Psoas muscle (tissue), 7 donors: ENCODE measurements at regions not wholly inside any gene's neighbourhood (a gene's known extent, or its start where the extent isn't known, plus 50 kb on each side); places are given as distances from the start of the nearest gene placed in this dataset.

Experiments
- ATAC-seq, 4 donors: fragments of 200-7000 bp; cut with Tn5 transposase; one replicate each; pipeline ENCODE4 v1.9.1; 2020; ENCODE audit warnings: moderate library complexity in 3 of 4, mild to moderate bottlenecking in 2 of 4
- DNase-seq, 2 donors: peaks; one replicate each; pipeline ENCODE4 v3.0.0-alpha.2; 2020
- H3K27ac ChIP-seq: fragments of 200-600 bp; one replicate; pipeline ENCODE4 v1.8.0; 2022
- H3K27me3 ChIP-seq, 3 donors: fragments of 200-600 bp in 1 of 3; one replicate each; pipeline versions ENCODE4 v1.6.1 to v1.8.0; 2013 to 2022; ENCODE audit warnings: low read length in 2 of 3, mild to moderate bottlenecking in 2 of 3, moderate library complexity in 1 of 3; ENCODE audit not compliant: insufficient read depth in 3 of 3
- H3K36me3 ChIP-seq, 2 donors: fragments of 200-600 bp in 1 of 2; one replicate each; pipeline versions ENCODE4 v1.6.1 to v1.8.0; 2013 to 2022; ENCODE audit warnings: low read depth in 1 of 2, mild to moderate bottlenecking in 1 of 2, moderate library complexity in 1 of 2; ENCODE audit not compliant: insufficient read depth in 1 of 2
- H3K4me1 ChIP-seq: fragments of 200-600 bp; one replicate; pipeline ENCODE4 v1.8.0; 2022
- H3K4me3 ChIP-seq: fragments of 200-600 bp; one replicate; pipeline ENCODE4 v1.8.0; 2022; ENCODE audit warnings: mild to moderate bottlenecking
- H3K9me3 ChIP-seq: fragments of 200-600 bp; one replicate; pipeline ENCODE4 v1.8.0; 2022
- WGBS, 3 donors: extraction: QIAGEN DNeasy Blood & Tissue Kit; methylation state at CpG; one replicate each; pipeline versions ENCODE4 v1.1.6 to v1.1.7; 2013; 5-methylcytosine and 5-hydroxymethylcytosine counted together
- intact Hi-C, 2 donors: fragments of 100-400 bp; cut with DNase I; formaldehyde crosslinking; loops; one replicate each; pipeline versions ENCODE4 v1.11.0 to v1.14.2; 2022
- TF ChIP-seq, protein P1 (sequence below): fragments of 200-600 bp; IDR thresholded peaks from one replicate; pipeline ENCODE4 v1.8.0; 2022; ENCODE audit warnings: antibody characterized with exemption
- donor health status: healthy with polysubstance abuse.
- donor health status: DM: no; HTN: no; CAD: no; lungs with moderate emphysema.
- donor health status: Bipolar disorder and iron deficiency.
- donor health status: healthy.
- donor health status: DM: yes; HTN: yes; CAD: no.
- donor health status: DM: no; HTN: no; CAD: no.
- donor health status: DM: yes; HTN: yes; CAD: no.

DNA sequence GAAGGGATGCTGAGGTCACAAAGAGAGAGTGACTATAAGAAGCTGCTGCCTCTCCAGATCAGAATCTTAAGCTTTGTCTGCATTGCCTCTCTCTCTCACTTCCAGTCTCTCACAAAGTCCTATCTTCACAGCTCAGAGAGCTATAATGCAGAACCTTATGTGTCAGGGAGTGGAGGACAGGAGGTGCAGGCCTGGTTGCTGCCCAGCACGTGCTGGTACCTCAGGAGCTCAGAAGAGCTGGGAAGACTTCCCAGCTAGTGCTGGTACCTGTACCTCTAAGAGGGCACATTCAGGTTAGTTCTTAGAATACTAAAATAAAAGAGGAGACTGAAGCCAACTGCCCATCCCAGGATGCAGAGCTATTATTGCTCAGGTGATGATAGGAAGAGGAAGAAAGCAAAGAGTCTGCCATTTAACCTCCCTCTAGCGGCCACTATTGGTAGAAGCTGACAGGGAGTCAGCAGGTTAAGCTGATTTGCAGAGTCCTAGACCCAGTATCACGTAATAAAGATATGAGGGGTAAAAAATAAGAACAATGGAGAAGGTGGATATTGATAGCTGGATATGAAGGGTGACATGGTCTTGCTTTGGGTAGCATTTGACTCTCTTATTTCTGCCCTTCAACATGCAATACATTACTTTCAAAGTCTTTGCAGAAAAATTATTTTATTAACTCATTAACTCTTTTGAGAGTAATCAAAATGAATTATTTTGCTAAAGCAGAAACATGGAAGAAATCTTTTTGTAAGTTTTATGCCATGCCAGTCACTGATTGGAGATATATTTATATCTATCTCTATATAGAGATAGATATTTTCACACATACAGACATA, 138.1 kb upstream of the HMCN1 start:
- intact Hi-C loops: loop anchor here in 1 of 2 donors (5.0 kb wide), 1 partner anchor 279 kb away; the partner anchor contains the start of gene IVNS1ABP
- no peak overlapping the region for H3K27ac ChIP-seq
- WGBS, 3 donors: 51 to 58% (median 54%) methylated on average over 3 of the region's 3 CpGs
- no peak overlapping the region for H3K4me3 ChIP-seq
- ATAC-seq (peak in 2 of 4 donors; percentile 37 to 53), DNase-seq (no peak)
- TF ChIP-seq, protein P1, sequence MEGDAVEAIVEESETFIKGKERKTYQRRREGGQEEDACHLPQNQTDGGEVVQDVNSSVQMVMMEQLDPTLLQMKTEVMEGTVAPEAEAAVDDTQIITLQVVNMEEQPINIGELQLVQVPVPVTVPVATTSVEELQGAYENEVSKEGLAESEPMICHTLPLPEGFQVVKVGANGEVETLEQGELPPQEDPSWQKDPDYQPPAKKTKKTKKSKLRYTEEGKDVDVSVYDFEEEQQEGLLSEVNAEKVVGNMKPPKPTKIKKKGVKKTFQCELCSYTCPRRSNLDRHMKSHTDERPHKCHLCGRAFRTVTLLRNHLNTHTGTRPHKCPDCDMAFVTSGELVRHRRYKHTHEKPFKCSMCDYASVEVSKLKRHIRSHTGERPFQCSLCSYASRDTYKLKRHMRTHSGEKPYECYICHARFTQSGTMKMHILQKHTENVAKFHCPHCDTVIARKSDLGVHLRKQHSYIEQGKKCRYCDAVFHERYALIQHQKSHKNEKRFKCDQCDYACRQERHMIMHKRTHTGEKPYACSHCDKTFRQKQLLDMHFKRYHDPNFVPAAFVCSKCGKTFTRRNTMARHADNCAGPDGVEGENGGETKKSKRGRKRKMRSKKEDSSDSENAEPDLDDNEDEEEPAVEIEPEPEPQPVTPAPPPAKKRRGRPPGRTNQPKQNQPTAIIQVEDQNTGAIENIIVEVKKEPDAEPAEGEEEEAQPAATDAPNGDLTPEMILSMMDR: peak; percentile 49
- H3K36me3 ChIP-seq: no peaks in the 10 kb centered on the region
- H3K27me3 ChIP-seq: no peaks in the 10 kb centered on the region
- H3K4me1 ChIP-seq: no peaks in the 10 kb centered on the region
- H3K9me3 ChIP-seq: no peaks in the 10 kb centered on the region

DNA sequence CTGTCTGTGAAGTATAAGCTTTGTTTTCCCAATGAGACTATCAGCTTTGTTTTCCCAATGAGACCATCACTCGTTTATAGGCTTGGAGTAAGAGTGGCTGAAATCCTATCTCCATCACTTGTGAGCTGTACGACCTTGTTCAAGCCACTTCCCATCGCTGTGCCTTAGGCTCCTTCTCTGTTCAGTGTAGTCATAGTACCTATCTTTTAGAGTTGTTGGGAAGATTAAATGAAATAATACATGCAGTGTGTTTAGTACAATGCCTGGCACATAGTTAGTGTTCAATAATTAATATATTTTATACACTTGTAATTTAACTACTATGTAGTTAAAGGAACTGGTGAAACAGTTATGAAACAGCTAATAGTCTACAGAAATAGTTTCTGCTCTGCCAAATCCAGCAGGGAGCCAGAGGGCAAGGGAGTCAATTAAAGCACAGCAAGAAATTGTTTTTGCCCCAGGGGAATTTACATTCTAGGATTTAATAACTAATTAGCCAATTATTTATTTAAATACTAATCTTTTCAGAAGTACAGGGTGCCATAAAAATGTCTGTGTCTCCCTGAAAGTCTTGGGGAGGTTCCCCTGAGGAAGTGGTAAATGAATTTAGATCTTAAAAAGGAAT, 139.3 kb upstream of the HMCN1 start:
- 48 to 52% (median 51%) methylated on average over 3 of the region's 3 CpGs for WGBS, 3 donors
- TF ChIP-seq, protein P1: no peak
- no peak overlapping the region for H3K4me3 ChIP-seq
- H3K27me3 ChIP-seq: no peaks in the 10 kb centered on the region
- H3K36me3 ChIP-seq: no peaks in the 10 kb centered on the region
- no peaks in the 10 kb centered on the region for H3K9me3 ChIP-seq
- ATAC-seq (no peak), DNase-seq (no peak)
- intact Hi-C loops: loop anchor here in 1 of 2 donors (5.0 kb wide), 1 partner anchor 278 kb away; the partner anchor contains the start of gene IVNS1ABP
- H3K4me1 ChIP-seq: no peaks in the 10 kb centered on the region
- H3K27ac ChIP-seq: no peak overlapping the region

DNA sequence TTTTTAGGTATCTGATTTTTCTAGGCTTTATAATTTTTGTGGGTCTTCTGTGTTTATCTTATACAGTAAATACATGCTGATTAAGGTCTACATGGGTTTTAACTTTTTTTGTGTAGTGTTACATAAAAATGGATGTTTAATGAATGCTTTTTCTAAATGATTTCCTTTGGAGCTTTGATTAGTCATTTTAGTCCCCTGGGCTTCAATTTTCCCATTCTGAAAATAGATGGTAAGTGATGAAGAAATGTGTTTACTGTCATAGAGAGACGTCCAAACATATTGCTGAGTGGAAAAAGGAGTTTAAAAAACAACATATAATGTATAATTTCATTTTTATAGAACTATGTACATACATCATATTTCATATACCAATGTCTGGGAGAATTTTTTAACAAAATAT, 140.9 kb upstream of the HMCN1 start:
- intact Hi-C loops: no loop called here
- H3K36me3 ChIP-seq: no peaks in the 10 kb centered on the region
- H3K27me3 ChIP-seq: no peaks in the 10 kb centered on the region
- DNase-seq: no peak
- no peak for ATAC-seq
- no peak overlapping the region for H3K4me3 ChIP-seq
- H3K27ac ChIP-seq: no peak overlapping the region
- WGBS, 3 donors: 14 to 47% (median 37%) methylated on average over 1 of the region's 1 CpG
- no peaks in the 10 kb centered on the region for H3K4me1 ChIP-seq
- TF ChIP-seq, protein P1: no peak
- H3K9me3 ChIP-seq: no peaks in the 10 kb centered on the region

DNA sequence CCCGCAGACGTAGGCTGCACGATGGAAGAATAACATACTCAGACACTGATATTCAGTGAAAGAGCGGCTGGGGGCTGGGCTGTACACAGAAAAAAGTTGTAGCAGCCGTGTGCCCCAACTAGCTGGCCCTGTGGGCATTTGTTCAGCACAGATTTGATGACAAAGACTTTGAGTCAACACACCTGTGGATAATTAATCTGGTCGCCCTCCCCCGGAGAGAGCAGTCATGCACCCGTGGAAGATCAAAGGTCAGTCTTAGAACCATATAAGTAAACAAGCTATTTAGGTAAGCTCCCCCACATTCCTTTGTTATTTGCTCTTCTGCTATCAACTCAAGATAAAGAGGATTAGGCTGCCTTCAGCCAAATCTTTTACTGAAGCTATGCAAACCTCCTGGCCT, 148.4 kb upstream of the HMCN1 start:
- H3K27ac ChIP-seq: no peak overlapping the region
- H3K27me3 ChIP-seq: no peaks in the 10 kb centered on the region
- intact Hi-C loops: no loop called here
- no peaks in the 10 kb centered on the region for H3K36me3 ChIP-seq
- TF ChIP-seq, protein P1: no peak
- no peaks in the 10 kb centered on the region for H3K4me1 ChIP-seq
- no peak for DNase-seq
- no peak for ATAC-seq
- no peaks in the 10 kb centered on the region for H3K9me3 ChIP-seq
- 74 to 80% (median 79%) methylated on average over 8 of the region's 8 CpGs for WGBS, 3 donors
- no peak overlapping the region for H3K4me3 ChIP-seq
